GM20000 (cell line): ENCODE measurements at regions not wholly inside any gene's neighbourhood (a gene's known extent, or its start where the extent isn't known, plus 50 kb on each side); places are given as distances from the start of the nearest gene placed in this dataset.

Source experiments
- DNase-seq: peaks from one replicate; pipeline ENCODE4 v3.0.0; 2012; ENCODE audit warnings: low spot score
- TF ChIP-seq, protein P1 (sequence below): IDR thresholded peaks from 2 replicates; pipeline ENCODE4 v1.5.1; 2012; ENCODE audit warnings: mild to moderate bottlenecking, control low read depth; ENCODE audit errors: extremely low read depth, missing control alignments

DNA sequence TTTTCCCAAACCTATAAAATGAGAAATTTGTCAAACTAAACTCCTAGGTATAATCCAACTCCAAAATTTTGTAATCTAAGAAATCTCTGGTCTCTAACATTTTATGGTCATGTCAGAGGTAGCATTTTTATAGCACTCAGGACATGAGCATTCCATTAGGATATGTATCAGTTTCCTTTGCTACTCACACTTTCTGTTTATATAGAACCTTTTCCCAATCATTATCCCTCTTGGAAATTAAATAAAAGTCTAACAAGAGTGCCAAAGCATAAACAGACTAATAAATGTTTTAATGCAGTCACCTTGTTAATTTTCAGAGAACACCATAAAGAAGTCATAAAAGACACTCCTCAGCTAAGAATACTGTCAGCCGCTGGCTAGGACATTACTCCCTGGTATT is 300.0 kb upstream of the CWC22 start:
- DNase-seq = no peak
- TF ChIP-seq, protein P1, sequence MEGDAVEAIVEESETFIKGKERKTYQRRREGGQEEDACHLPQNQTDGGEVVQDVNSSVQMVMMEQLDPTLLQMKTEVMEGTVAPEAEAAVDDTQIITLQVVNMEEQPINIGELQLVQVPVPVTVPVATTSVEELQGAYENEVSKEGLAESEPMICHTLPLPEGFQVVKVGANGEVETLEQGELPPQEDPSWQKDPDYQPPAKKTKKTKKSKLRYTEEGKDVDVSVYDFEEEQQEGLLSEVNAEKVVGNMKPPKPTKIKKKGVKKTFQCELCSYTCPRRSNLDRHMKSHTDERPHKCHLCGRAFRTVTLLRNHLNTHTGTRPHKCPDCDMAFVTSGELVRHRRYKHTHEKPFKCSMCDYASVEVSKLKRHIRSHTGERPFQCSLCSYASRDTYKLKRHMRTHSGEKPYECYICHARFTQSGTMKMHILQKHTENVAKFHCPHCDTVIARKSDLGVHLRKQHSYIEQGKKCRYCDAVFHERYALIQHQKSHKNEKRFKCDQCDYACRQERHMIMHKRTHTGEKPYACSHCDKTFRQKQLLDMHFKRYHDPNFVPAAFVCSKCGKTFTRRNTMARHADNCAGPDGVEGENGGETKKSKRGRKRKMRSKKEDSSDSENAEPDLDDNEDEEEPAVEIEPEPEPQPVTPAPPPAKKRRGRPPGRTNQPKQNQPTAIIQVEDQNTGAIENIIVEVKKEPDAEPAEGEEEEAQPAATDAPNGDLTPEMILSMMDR = no peak

DNA sequence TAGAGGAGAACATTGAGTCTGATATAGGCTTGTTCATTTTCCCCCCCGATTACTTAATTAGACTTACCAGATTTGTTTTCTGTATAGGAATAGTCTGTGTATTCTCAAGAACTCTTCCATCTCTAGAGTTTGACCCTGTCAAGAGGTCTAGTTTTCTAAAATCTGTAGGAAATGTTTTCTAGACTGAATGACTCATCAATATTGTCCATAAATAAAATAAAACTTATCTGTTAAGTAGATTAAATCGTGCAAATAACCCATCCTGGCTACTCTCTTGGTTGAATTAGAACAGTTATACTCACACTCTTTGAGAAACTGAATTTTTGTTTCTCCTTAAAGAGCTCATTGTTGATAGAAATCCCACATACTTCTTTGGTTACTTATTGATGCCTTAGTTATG is 299.2 kb upstream of the CWC22 start:
- TF ChIP-seq, protein P1 = no peak
- no peak for DNase-seq

DNA sequence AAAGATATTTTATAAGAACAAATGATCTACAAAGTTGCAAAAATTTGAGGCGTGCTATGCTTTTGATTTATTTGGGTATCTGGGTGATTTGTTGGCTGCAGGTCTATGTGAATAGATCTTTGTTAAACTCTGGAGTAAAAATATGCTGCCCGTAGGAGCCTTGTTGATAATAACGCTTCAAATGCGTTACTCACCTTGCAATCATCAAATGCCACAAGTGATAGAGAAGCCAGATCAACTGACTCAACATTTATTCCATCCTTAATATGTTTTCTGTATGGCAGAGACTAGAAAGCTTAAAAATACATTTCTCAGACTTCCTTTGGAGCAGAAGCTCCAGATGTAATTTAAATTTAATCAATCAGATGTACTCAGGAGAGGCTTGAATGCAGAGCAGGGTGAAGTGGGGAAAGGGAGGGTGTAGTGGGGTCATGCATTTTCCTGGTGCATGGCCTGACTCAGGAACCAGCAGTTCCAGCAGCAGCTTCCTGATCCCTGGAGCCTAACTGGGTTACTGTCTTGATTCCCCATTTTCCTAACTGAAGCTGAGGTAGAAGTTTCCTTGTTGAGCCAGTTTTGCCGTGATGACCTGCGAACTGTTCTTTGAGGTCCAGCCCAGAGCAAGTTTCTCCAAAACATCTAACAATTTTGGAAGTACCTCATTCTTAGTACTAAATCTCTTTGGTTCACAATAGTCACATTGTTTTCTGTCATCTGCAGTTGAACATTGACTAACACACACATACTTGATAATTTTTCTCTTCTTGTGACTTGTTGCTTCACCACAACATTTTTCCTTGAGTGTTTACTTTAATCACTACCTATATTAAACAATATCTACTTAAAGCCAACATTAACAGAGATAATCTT is 284.7 kb upstream of the CWC22 start:
- TF ChIP-seq, protein P1 = no peak
- DNase-seq = no peak

DNA sequence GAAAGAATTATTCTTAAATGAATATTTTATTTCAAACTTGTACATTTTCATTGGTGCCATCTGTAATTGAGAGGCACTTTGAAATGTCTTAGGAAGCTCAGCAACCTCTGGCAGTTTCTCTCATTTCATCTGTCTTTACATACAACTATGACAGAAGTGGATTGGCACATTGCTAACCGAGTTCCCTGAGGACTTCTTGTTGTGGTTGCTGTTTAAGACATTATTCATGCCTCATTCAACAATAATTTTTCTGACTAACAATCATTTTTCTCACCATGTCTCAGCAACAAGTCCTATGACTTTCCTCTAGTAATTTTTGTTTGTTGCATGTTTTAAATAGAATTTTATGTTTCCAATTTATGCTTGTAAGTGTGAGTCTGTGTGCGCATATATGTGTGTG is 284.0 kb upstream of the CWC22 start:
- TF ChIP-seq, protein P1 = no peak
- no peak for DNase-seq

DNA sequence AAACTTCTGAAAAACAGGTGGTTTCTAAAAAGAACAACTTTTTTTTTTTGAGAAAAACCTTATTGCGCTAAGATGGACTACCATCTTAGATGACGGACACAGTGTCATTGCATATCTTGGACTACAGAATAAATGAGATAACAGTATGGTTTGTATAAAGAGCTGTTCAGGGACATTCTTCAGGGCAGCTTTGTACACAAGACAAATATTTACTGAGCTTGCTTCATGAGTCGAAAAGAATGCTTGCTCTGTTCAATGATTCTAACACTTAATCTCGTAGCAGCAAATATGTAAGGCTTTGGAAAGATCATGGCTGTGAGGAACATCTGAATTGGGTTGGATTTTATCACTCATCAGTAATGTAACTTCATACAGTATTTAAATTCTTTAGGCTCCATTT is 282.5 kb upstream of the CWC22 start:
- no peak for DNase-seq
- TF ChIP-seq, protein P1 = no peak

DNA sequence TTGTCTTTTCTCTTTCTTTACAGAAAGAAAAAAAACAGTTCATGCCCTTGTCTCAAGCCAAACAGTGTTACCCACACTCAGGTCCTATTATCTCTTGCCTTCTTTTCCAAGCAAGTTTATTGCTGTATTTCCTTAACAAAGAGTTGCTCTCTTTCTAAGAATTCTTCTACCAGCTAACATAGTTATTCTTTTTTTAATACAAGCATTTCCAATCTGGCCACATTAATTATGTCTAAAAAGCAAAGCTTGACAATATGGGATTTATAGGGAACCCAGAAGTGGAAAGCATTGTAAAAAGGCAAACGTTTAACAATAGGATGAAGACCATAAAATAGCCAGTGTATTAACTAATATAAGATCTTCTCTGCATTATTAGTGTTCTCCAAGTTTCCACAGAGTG is 272.5 kb upstream of the CWC22 start:
- no peak for DNase-seq

DNA sequence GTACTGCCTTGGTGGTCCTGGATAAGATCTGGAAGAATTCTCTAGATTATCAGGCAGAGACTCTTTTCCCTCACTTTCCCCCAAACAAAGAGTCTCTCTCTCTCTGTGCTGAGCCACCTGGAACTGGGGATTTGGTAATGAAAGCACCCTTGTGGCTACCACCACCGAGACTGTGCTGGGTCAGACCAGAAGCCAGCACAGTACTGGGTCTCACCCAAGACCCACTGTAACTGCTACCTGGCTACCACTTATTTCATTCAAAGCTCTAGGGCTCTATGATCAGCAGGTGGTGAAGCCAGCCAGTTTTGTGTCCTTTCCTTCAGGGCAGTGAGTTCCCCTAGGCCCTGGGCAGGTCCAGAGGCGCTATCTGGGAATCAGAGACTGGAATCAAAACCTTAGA is 269.6 kb upstream of the CWC22 start:
- no peak for DNase-seq
- TF ChIP-seq, protein P1 = no peak

More for the DNA sequence above, 272.5 kb upstream of the CWC22 start:
- TF ChIP-seq, protein P1 = no peak
